ENCODE measurements at regions not wholly inside any gene's neighbourhood (a gene's known extent, or its start where the extent isn't known, plus 50 kb on each side); places are given as distances from the start of the nearest gene placed in this dataset.

DNA sequence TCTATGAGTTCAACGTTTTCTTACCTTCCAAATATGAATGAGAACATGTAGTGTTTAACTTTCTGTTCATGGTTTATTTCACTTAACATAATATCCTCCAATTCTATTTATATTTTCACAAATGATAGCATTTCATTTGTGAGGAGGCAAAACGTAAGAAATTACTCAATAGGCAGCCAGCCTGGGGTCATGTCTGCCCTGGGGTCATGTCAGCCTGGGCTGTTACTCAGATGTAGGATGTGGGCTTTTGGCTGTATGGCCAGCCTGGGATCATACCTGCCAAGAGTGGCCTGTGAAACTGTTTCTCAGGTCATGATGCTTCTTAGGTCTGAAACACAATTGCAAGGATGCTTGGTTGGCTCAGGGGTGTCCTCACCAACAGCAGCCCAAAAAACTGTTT is 187.0 kb downstream of the FBXO8 start:
- H3K27ac ChIP-seq, result no peak overlapping the region
- 59% methylated on average over 2 of the region's 2 CpGs for WGBS
- H3K36me3 ChIP-seq, result no peaks in the 10 kb centered on the region
- no peak for DNase-seq (ENCODE audit: low spot score in 2 of 2)
- H3K27me3 ChIP-seq, result peaks cover 9% of the 10 kb centered on the region
- H3K9me3 ChIP-seq, result no peaks in the 10 kb centered on the region
- H3K4me1 ChIP-seq, result no peaks in the 10 kb centered on the region
- H3K4me3 ChIP-seq, result no peak overlapping the region
- TF ChIP-seq EP300 (IDR thresholded peaks at IDR 0.05), result no peak
- TF ChIP-seq, protein P1, sequence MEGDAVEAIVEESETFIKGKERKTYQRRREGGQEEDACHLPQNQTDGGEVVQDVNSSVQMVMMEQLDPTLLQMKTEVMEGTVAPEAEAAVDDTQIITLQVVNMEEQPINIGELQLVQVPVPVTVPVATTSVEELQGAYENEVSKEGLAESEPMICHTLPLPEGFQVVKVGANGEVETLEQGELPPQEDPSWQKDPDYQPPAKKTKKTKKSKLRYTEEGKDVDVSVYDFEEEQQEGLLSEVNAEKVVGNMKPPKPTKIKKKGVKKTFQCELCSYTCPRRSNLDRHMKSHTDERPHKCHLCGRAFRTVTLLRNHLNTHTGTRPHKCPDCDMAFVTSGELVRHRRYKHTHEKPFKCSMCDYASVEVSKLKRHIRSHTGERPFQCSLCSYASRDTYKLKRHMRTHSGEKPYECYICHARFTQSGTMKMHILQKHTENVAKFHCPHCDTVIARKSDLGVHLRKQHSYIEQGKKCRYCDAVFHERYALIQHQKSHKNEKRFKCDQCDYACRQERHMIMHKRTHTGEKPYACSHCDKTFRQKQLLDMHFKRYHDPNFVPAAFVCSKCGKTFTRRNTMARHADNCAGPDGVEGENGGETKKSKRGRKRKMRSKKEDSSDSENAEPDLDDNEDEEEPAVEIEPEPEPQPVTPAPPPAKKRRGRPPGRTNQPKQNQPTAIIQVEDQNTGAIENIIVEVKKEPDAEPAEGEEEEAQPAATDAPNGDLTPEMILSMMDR (IDR thresholded peaks at IDR 0.05), result no peak
- TF ChIP-seq POLR2AphosphoS5 (IDR thresholded peaks at IDR 0.05), result no peak
- no peak for TF ChIP-seq POLR2A (IDR thresholded peaks at IDR 0.05)

DNA sequence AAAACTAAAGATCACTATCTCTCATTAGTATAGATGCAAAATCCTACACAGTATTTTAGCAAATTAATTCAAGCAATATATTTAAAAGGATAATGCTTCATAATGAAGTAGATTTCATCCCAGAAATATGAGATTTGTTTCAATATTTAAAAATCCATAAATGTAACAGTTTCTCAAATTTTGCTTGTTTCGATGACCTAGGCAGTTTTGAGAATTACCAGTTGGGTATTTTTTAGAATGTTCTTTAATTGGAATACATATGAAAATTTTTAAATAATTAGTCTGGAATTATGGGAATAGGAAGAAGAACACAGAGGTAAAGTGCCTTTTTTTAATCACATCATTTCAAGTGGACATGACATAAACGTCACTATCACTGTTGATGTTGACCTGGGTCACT is 192.3 kb downstream of the FBXO8 start:
- no peak for DNase-seq (ENCODE audit: low spot score in 2 of 2)
- Histone ChIP-seq H3K36me3 (no peaks in the 10 kb centered on the region), H3K4me3 (no peak overlapping the region), H3K9me3 (no peaks in the 10 kb centered on the region), H3K27me3 (peaks cover 3% of the 10 kb centered on the region), H3K4me1 (no peaks in the 10 kb centered on the region), H3K27ac (no peak overlapping the region)
- 87% methylated on average over 2 of the region's 2 CpGs for WGBS
- TF ChIP-seq EP300 (IDR thresholded peaks at IDR 0.05) (no peak), POLR2AphosphoS5 (IDR thresholded peaks at IDR 0.05) (no peak), POLR2A (IDR thresholded peaks at IDR 0.05) (no peak)
- TF ChIP-seq, protein P1 (IDR thresholded peaks at IDR 0.05), result no peak

DNA sequence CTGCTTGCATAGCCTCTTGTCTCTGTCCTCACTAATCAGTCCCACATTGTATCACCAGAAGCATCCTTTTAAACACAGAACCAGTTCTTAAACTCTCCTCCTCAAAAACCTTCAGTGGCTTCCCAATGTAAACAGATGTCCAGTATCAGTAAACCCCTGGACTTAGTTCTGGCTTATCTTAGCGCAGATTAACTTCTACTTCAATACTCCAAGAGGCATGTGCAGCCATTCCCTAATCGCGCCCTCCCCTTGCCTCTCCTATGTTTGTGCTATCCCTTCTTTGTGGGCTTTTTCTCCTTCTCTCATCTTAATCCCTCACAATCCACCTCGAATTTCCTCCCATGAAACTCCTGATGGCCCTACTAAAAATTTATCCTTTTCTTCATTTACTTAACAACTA is 193.8 kb downstream of the FBXO8 start:
- no peak overlapping the region for H3K4me3 ChIP-seq
- H3K27ac ChIP-seq, result no peak overlapping the region
- peaks cover 3% of the 10 kb centered on the region for H3K27me3 ChIP-seq
- TF ChIP-seq POLR2A (IDR thresholded peaks at IDR 0.05), result no peak
- no peaks in the 10 kb centered on the region for H3K9me3 ChIP-seq
- DNase-seq (ENCODE audit: low spot score in 2 of 2), result no peak
- no peaks in the 10 kb centered on the region for H3K36me3 ChIP-seq
- H3K4me1 ChIP-seq, result no peaks in the 10 kb centered on the region
- WGBS, result 89% methylated on average over 4 of the region's 4 CpGs

DNA sequence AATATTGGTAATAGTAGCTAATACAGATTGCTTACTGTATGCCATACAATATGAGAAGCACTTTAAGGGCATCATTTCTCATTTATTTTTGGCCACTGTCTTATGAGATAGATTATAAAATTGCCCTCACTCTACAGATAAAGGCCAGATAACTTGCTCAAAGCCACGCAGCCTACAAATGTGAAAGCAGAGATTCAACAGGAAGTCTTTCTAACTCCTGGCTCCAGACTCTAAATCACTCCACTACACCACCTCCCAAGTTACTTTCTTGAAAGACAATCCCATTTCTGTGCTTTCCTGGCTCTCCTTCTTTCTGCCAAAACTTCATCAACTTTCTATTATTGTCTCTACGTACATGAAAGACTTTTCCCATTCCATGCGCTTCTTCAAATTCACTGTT is 194.7 kb downstream of the FBXO8 start:
- TF ChIP-seq POLR2AphosphoS5 (IDR thresholded peaks at IDR 0.05), result no peak
- TF ChIP-seq POLR2A (IDR thresholded peaks at IDR 0.05), result no peak
- TF ChIP-seq EP300 (IDR thresholded peaks at IDR 0.05), result no peak
- TF ChIP-seq, protein P1 (IDR thresholded peaks at IDR 0.05), result no peak
- H3K4me1 ChIP-seq, result no peaks in the 10 kb centered on the region
- 76% methylated on average over 3 of the region's 3 CpGs for WGBS
- no peaks in the 10 kb centered on the region for H3K36me3 ChIP-seq
- no peak for DNase-seq (ENCODE audit: low spot score in 2 of 2)
- H3K27me3 ChIP-seq, result peaks cover 3% of the 10 kb centered on the region
- H3K27ac ChIP-seq, result no peak overlapping the region
- no peaks in the 10 kb centered on the region for H3K9me3 ChIP-seq
- H3K4me3 ChIP-seq, result no peak overlapping the region

DNA sequence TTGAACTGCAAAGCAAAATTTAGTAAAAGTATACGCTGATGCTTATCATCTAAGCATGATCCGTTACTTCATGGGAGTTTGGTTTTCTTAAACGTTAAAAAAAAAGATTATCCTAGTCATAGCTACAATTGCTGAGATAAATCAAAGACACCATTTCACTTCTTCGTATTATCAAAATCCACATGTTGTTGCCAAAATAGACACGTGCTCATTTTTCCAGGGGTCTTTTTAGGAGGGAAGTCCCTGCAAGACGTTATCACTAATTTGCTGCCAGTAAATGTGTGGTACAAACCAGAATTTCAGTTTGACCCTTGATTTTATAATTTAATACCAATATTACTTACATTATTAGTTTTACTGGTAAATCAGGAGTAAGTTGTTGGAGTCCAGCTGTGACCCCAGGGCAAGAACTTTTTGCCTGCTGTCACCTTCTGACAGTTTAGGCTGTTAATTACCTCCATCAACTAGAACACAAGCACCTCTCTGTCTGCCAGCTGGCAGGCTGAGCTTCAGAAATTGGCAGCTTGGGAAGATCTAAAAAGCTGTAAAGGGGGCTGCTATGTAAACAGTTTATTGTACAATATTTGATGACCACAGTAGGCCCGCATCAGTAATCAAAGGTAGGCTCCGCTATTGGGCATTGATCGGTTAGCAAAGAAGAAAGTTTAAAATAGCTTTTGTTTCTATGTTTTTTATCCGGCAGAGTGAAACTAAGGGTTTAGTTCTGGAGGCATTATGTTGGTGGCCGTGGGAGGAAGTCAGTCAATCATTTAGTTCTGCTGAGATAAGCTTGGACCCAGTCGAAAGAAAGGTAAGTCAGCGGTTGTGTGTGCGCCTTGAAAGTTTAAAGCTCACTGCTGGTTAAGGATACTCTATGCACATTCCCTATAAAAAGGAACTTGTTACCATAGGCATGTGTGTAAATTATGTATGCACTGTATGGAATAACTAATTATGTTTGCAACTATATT is 196.4 kb downstream of the FBXO8 start:
- TF ChIP-seq EP300 (IDR thresholded peaks at IDR 0.05) (no peak), POLR2A (IDR thresholded peaks at IDR 0.05) (no peak), POLR2AphosphoS5 (IDR thresholded peaks at IDR 0.05) (no peak)
- TF ChIP-seq, protein P1 (IDR thresholded peaks at IDR 0.05), result no peak
- no peaks in the 10 kb centered on the region for H3K36me3 ChIP-seq
- 52% methylated on average over 14 of the region's 14 CpGs for WGBS
- H3K27ac ChIP-seq, result no peak overlapping the region
- no peak overlapping the region for H3K4me3 ChIP-seq
- peaks cover 3% of the 10 kb centered on the region for H3K27me3 ChIP-seq
- no peak for DNase-seq (ENCODE audit: low spot score in 2 of 2)
- no peaks in the 10 kb centered on the region for H3K9me3 ChIP-seq
- H3K4me1 ChIP-seq, result no peaks in the 10 kb centered on the region
